ENCODE measurements at regions not wholly inside any gene's neighbourhood (a gene's known extent, or its start where the extent isn't known, plus 50 kb on each side); places are given as distances from the start of the nearest gene placed in this dataset.

DNA sequence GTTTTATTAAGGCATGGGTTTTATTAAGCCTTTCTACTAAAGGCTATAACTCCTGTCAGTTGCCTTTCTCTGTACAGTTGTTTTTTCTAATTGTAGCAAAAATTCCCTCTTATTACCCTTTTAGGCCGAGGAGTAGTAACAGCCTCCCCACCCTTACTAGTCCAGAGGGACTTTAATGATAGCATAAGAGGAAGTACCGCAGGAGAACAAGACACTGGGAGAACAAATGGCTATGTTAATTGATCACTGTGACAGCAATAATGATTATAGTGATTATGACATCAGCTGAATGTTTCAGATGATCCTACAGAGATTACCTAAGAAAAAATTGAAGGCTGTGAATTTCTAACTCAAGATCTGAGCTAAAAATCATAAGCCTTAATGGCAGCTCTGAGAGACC, 383.0 kb upstream of the PTBP2 start:
- TF ChIP-seq, protein P1, sequence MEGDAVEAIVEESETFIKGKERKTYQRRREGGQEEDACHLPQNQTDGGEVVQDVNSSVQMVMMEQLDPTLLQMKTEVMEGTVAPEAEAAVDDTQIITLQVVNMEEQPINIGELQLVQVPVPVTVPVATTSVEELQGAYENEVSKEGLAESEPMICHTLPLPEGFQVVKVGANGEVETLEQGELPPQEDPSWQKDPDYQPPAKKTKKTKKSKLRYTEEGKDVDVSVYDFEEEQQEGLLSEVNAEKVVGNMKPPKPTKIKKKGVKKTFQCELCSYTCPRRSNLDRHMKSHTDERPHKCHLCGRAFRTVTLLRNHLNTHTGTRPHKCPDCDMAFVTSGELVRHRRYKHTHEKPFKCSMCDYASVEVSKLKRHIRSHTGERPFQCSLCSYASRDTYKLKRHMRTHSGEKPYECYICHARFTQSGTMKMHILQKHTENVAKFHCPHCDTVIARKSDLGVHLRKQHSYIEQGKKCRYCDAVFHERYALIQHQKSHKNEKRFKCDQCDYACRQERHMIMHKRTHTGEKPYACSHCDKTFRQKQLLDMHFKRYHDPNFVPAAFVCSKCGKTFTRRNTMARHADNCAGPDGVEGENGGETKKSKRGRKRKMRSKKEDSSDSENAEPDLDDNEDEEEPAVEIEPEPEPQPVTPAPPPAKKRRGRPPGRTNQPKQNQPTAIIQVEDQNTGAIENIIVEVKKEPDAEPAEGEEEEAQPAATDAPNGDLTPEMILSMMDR (IDR thresholded peaks at IDR 0.05; ENCODE audit: low read depth, low read length, missing input control): no peak
- TF ChIP-seq EGR1 (IDR thresholded peaks at IDR 0.05; ENCODE audit: low read depth in 2 of 2) (no peak), TAF1 (conservative IDR thresholded peaks at IDR 0.05) (no peak), RAD21 (IDR thresholded peaks at IDR 0.05) (no peak), YY1 (IDR thresholded peaks at IDR 0.05) (no peak), FOXA2 (IDR thresholded peaks at IDR 0.05) (no peak), HNF4A (conservative IDR thresholded peaks at IDR 0.05) (no peak)
- TF ChIP-seq, protein P2, sequence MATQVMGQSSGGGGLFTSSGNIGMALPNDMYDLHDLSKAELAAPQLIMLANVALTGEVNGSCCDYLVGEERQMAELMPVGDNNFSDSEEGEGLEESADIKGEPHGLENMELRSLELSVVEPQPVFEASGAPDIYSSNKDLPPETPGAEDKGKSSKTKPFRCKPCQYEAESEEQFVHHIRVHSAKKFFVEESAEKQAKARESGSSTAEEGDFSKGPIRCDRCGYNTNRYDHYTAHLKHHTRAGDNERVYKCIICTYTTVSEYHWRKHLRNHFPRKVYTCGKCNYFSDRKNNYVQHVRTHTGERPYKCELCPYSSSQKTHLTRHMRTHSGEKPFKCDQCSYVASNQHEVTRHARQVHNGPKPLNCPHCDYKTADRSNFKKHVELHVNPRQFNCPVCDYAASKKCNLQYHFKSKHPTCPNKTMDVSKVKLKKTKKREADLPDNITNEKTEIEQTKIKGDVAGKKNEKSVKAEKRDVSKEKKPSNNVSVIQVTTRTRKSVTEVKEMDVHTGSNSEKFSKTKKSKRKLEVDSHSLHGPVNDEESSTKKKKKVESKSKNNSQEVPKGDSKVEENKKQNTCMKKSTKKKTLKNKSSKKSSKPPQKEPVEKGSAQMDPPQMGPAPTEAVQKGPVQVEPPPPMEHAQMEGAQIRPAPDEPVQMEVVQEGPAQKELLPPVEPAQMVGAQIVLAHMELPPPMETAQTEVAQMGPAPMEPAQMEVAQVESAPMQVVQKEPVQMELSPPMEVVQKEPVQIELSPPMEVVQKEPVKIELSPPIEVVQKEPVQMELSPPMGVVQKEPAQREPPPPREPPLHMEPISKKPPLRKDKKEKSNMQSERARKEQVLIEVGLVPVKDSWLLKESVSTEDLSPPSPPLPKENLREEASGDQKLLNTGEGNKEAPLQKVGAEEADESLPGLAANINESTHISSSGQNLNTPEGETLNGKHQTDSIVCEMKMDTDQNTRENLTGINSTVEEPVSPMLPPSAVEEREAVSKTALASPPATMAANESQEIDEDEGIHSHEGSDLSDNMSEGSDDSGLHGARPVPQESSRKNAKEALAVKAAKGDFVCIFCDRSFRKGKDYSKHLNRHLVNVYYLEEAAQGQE (IDR thresholded peaks at IDR 0.05): no peak
- TF ChIP-seq, protein P3, sequence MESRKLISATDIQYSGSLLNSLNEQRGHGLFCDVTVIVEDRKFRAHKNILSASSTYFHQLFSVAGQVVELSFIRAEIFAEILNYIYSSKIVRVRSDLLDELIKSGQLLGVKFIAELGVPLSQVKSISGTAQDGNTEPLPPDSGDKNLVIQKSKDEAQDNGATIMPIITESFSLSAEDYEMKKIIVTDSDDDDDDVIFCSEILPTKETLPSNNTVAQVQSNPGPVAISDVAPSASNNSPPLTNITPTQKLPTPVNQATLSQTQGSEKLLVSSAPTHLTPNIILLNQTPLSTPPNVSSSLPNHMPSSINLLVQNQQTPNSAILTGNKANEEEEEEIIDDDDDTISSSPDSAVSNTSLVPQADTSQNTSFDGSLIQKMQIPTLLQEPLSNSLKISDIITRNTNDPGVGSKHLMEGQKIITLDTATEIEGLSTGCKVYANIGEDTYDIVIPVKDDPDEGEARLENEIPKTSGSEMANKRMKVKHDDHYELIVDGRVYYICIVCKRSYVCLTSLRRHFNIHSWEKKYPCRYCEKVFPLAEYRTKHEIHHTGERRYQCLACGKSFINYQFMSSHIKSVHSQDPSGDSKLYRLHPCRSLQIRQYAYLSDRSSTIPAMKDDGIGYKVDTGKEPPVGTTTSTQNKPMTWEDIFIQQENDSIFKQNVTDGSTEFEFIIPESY (IDR thresholded peaks at IDR 0.05): no peak
- TF ChIP-seq, protein P4, sequence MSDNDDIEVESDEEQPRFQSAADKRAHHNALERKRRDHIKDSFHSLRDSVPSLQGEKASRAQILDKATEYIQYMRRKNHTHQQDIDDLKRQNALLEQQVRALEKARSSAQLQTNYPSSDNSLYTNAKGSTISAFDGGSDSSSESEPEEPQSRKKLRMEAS (IDR thresholded peaks at IDR 0.05): no peak

Data from liver (tissue), 3 donors.